ENCODE measurements at regions not wholly inside any gene's neighbourhood (a gene's known extent, or its start where the extent isn't known, plus 50 kb on each side); places are given as distances from the start of the nearest gene placed in this dataset.

GRCh38 chr18:39666541-39666940 is 2100.9 kb upstream of the CELF4 start (continued):
- TF ChIP-seq STAT1 (IDR thresholded peaks at IDR 0.05; ENCODE audit: unreplicated experiment): no peak
- TF ChIP-seq ETS1 (IDR thresholded peaks at IDR 0.05): no peak
- TF ChIP-seq EZH2phosphoT487 (IDR thresholded peaks at IDR 0.05; ENCODE audit: unreplicated experiment): no peak
- TF ChIP-seq CTCF (conservative IDR thresholded peaks at IDR 0.05; ENCODE audit: low read depth in 2 of 2): no peak
- no peak for TF ChIP-seq POLR2AphosphoS5 (IDR thresholded peaks at IDR 0.05; ENCODE audit: low read depth)
- TF ChIP-seq EZH2 (IDR thresholded peaks at IDR 0.05; ENCODE audit: low read depth, unreplicated experiment): no peak
- TF ChIP-seq REST (IDR thresholded peaks at IDR 0.05; ENCODE audit: unreplicated experiment): no peak
- no peak for TF ChIP-seq ZNF331 (CRISPR knock-in tag; IDR thresholded peaks at IDR 0.05; ENCODE audit: low read depth)

GRCh38 chr18:39661856-39662366 is 2096.3 kb upstream of the CELF4 start:
- no peaks in the 10 kb centered on the region for H3K36me3 ChIP-seq (ENCODE audit: insufficient read depth)
- H3F3A ChIP-seq (replicated peaks; ENCODE audit: low read depth): no peaks in the 10 kb centered on the region
- Mint-ChIP-seq H3K36me3 (ENCODE audit: low read depth) (no peaks in the 10 kb centered on the region), H3K9me3 (no peaks in the 10 kb centered on the region), H3K27me3 (ENCODE audit: insufficient read depth, low read depth, poor library complexity) (no peaks in the 10 kb centered on the region), H3K27ac (no peak overlapping the region), H3K4me1 (peaks cover 9% of the 10 kb centered on the region), H3K4me3 (no peak overlapping the region)
- H3K9me2 ChIP-seq (ENCODE audit: insufficient read depth): no peaks in the 10 kb centered on the region
- H3K4me1 ChIP-seq (ENCODE audit: insufficient read depth): peaks cover 7% of the 10 kb centered on the region
- no peaks in the 10 kb centered on the region for H4K20me1 ChIP-seq (replicated peaks; ENCODE audit: insufficient read depth)
- H3K4me2 ChIP-seq: no peak overlapping the region
- H2AFZ ChIP-seq: no peak overlapping the region
- no peaks in the 10 kb centered on the region for H3K79me2 ChIP-seq (replicated peaks; ENCODE audit: insufficient read depth)
- H3K27me3 ChIP-seq (ENCODE audit: insufficient read depth): no peaks in the 10 kb centered on the region
- ATAC-seq: no peak
- no peak overlapping the region for H3K4me3 ChIP-seq
- no peak overlapping the region for H3K27ac ChIP-seq (ENCODE audit: low read depth)
- DNase-seq (ENCODE audit: low spot score): no peak
- TF ChIP-seq CTCF (conservative IDR thresholded peaks at IDR 0.05; ENCODE audit: low read depth in 2 of 2) (no peak), REST (IDR thresholded peaks at IDR 0.05; ENCODE audit: unreplicated experiment) (no peak), POLR2AphosphoS5 (IDR thresholded peaks at IDR 0.05; ENCODE audit: low read depth) (no peak), ZNF331 (CRISPR knock-in tag; IDR thresholded peaks at IDR 0.05; ENCODE audit: low read depth) (no peak), ETS1 (IDR thresholded peaks at IDR 0.05) (no peak), ZNF114 (CRISPR knock-in tag; IDR thresholded peaks at IDR 0.05) (no peak), CREB1 (CRISPR knock-in tag; IDR thresholded peaks at IDR 0.05; ENCODE audit: low read depth) (no peak), EZH2phosphoT487 (IDR thresholded peaks at IDR 0.05; ENCODE audit: unreplicated experiment) (no peak), JUNB (IDR thresholded peaks at IDR 0.05; ENCODE audit: unreplicated experiment) (no peak)

Measured in GM23338 (cell line).